ENCODE measurements at regions not wholly inside any gene's neighbourhood (a gene's known extent, or its start where the extent isn't known, plus 50 kb on each side); places are given as distances from the start of the nearest gene placed in this dataset.

- DNase-seq (ENCODE audit: low spot score): no peak
Measured at GRCh38 chr18:45266023-45266422, 349.3 kb upstream of the SLC14A2 start.

- no peak for DNase-seq (ENCODE audit: low spot score)
Measured at GRCh38 chr18:45267622-45268021, 347.7 kb upstream of the SLC14A2 start.

- DNase-seq (ENCODE audit: low spot score): no peak
Measured at GRCh38 chr18:45268583-45268982, 346.7 kb upstream of the SLC14A2 start.

GRCh38 chr18:45270289-45270771, 344.9 kb upstream of the SLC14A2 start:
- DNase-seq (ENCODE audit: low spot score): no peak

- no peak for DNase-seq (ENCODE audit: low spot score)
Measured at GRCh38 chr18:45274026-45274425, 341.2 kb upstream of the SLC14A2 start.

- DNase-seq (ENCODE audit: low spot score): no peak
Measured at GRCh38 chr18:45275367-45276113, 339.7 kb upstream of the SLC14A2 start.

GRCh38 chr18:45276878-45277277, 338.4 kb upstream of the SLC14A2 start:
- DNase-seq (ENCODE audit: low spot score): no peak

GRCh38 chr18:45277908-45278307, 337.4 kb upstream of the SLC14A2 start:
- no peak for DNase-seq (ENCODE audit: low spot score)

GRCh38 chr18:45280481-45281276, 334.6 kb upstream of the SLC14A2 start:
- DNase-seq (ENCODE audit: low spot score): no peak

- DNase-seq (ENCODE audit: low spot score): no peak
Measured at GRCh38 chr18:45282101-45282812, 333.0 kb upstream of the SLC14A2 start.

- no peak for DNase-seq (ENCODE audit: low spot score)
Measured at GRCh38 chr18:45284174-45284573, 331.1 kb upstream of the SLC14A2 start.

GRCh38 chr18:45284851-45285250, 330.4 kb upstream of the SLC14A2 start:
- DNase-seq (ENCODE audit: low spot score): no peak

- DNase-seq (ENCODE audit: low spot score): no peak
Measured at GRCh38 chr18:45285251-45285650, 330.0 kb upstream of the SLC14A2 start.

- DNase-seq (ENCODE audit: low spot score): no peak
Measured at GRCh38 chr18:45286431-45286830, 328.8 kb upstream of the SLC14A2 start.

- no peak for DNase-seq (ENCODE audit: low spot score)
Measured at GRCh38 chr18:45287531-45287930, 327.7 kb upstream of the SLC14A2 start.

- no peak for DNase-seq (ENCODE audit: low spot score)
Measured at GRCh38 chr18:45290364-45290763, 324.9 kb upstream of the SLC14A2 start.

- DNase-seq (ENCODE audit: low spot score): no peak
Measured at GRCh38 chr18:45291621-45292615, 323.4 kb upstream of the SLC14A2 start.

GRCh38 chr18:45295388-45295787, 319.9 kb upstream of the SLC14A2 start:
- no peak for DNase-seq (ENCODE audit: low spot score)

- DNase-seq (ENCODE audit: low spot score): no peak
Measured at GRCh38 chr18:45298986-45299385, 316.3 kb upstream of the SLC14A2 start.

GRCh38 chr18:45303026-45303425, 312.2 kb upstream of the SLC14A2 start:
- DNase-seq (ENCODE audit: low spot score): no peak

GRCh38 chr18:45304558-45304957, 310.7 kb upstream of the SLC14A2 start:
- DNase-seq (ENCODE audit: low spot score): no peak

Data from globus pallidus (tissue), 1 donor.